Activated gamma-delta T cell treated with anti-CD3 and anti-CD28 coated beads, Interleukin-2, amount 50 U/mL, for 16 hours (primary cell): ENCODE measurements at regions not wholly inside any gene's neighbourhood (a gene's known extent, or its start where the extent isn't known, plus 50 kb on each side); places are given as distances from the start of the nearest gene placed in this dataset.

ENCODE experiments used
- DNase-seq: peaks from one replicate; pipeline ENCODE4 v3.0.0-alpha.2; 2020; ENCODE audit warnings: low read depth

- no peak for DNase-seq
Observed at GRCh38 chr1:50292276-50292675, 131.0 kb downstream of the DMRTA2 start.

GRCh38 chr1:50289495-50289894 lies 133.7 kb downstream of the DMRTA2 start:
- DNase-seq: no peak

- no peak for DNase-seq
Observed at GRCh38 chr1:50285994-50286393, 137.2 kb downstream of the DMRTA2 start.

GRCh38 chr1:50279622-50280330 lies 143.5 kb downstream of the DMRTA2 start:
- no peak for DNase-seq

GRCh38 chr1:50278961-50279360 lies 144.3 kb downstream of the DMRTA2 start:
- no peak for DNase-seq

GRCh38 chr1:50278410-50278809 lies 144.8 kb downstream of the DMRTA2 start:
- DNase-seq: no peak

- DNase-seq: no peak
Observed at GRCh38 chr1:50275566-50275965, 147.7 kb downstream of the DMRTA2 start.

GRCh38 chr1:50272912-50273311 lies 150.3 kb downstream of the DMRTA2 start:
- no peak for DNase-seq

- no peak for DNase-seq
Observed at GRCh38 chr1:50271968-50272578, 151.2 kb downstream of the DMRTA2 start.

- DNase-seq: no peak
Observed at GRCh38 chr1:50271337-50271736, 151.9 kb downstream of the DMRTA2 start.

- no peak for DNase-seq
Observed at GRCh38 chr1:50270926-50271325, 152.3 kb downstream of the DMRTA2 start.

GRCh38 chr1:50268049-50268448 lies 155.2 kb downstream of the DMRTA2 start:
- no peak for DNase-seq

- DNase-seq: no peak
Observed at GRCh38 chr1:50266509-50266908, 156.7 kb downstream of the DMRTA2 start.

- no peak for DNase-seq
Observed at GRCh38 chr1:50265790-50266314, 157.1 kb downstream of the ELAVL4 start.

GRCh38 chr1:50264590-50264989 lies 155.9 kb downstream of the ELAVL4 start:
- DNase-seq: no peak

GRCh38 chr1:50262436-50262835 lies 153.7 kb downstream of the ELAVL4 start:
- DNase-seq: no peak

GRCh38 chr1:50261951-50262350 lies 153.2 kb downstream of the ELAVL4 start:
- DNase-seq: no peak

- DNase-seq: no peak
Observed at GRCh38 chr1:50257940-50258685, 149.4 kb downstream of the ELAVL4 start.

- no peak for DNase-seq
Observed at GRCh38 chr1:50257029-50257428, 148.3 kb downstream of the ELAVL4 start.
